ENCODE measurements at regions not wholly inside any gene's neighbourhood (a gene's known extent, or its start where the extent isn't known, plus 50 kb on each side); places are given as distances from the start of the nearest gene placed in this dataset.
"Not testable (repeated sequence)": the region's sequence is repeated elsewhere in the genome, so short reads cannot be mapped to it uniquely, and the experiment has no call there.

DNA sequence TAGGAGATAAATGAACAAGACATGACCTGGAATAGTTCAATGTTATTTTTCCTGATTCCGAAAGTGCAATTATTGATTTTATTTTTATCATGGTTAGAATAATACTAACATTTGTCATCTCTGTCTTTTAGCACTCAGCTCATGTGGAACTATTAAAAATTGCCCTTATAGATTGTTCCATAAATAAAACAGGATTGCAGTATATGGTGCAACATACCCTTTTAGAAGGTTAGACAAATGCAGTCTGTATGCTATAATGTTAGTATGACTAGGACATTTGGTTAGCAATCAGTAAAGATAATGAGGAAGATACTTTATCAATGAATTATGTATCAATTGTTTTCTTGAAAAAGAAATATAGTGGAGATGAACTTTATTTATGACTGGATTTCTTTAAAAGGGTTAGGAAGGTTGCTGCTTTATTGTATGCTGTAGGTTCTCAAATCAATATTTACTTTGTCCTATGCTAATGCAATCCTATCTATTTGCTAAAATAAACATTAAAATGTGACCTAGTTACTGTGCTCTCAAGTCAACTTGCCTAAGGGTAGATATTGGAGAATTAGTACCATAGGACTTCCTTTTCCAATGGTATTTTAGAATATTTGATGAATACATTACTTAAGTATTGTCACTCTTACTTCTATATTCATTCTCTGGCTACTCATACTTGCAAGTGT is 348.9 kb upstream of the ISL1 start:
- no peak for DNase-seq

DNA sequence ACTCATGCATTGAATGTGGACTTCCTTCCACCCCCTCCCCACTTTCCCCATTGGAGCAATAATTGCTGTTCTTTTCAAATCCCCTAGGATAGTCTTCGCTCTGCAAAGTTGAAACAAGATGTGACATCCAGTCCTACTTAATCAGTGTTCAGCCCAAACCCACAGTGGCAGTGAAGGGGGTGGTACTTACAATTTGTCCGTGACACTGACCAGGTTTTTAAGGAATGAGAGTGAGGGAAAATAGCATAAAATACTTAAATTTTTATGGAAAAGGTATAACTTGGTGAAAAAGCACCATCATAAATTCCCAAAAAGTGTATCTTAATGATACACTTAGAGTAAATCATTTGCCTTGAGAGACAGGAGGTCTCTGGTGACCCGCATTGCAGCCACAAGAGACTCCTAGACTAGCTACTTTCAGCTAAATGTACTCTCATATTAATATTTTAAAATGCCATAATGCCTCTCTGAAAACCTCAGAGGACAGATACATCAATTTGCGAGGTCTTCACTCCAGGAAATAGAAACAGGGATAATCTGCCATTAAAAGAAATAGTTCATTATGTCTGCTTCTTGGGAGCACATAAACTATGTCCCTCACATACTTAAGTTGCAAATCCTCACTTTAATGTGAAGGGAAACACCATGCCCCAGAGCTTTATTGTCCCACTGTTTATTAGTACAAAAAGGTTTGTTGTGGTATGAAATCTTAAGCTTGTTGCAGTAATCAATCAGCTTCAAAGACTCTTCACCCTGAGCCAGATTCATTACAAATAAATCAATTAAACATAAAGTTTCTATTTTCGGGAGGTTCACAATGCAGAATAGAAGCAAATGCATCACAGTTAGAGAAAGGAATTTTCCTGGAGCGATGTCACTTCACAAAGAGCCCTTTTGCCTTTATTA is 343.6 kb upstream of the ISL1 start:
- DNase-seq, result no peak

DNA sequence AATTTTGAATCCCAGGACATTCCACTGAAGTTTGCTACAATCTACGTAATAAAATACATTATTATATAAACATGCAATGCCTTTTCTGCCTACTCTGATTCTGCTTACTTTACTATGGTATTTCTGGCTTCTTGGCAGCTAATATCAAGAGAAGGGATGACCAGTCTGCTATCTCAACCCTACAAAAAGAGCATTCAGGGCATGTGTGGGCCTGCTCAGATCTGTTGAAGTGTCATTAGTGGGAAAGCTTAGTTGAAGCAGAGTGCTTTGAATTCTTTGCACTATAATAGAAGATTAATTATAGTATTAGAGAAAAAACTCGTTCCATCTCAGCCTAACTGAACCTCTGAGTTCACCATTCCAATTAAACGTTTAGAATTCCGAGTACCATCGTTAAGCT is 339.5 kb upstream of the ISL1 start:
- DNase-seq, result no peak

DNA sequence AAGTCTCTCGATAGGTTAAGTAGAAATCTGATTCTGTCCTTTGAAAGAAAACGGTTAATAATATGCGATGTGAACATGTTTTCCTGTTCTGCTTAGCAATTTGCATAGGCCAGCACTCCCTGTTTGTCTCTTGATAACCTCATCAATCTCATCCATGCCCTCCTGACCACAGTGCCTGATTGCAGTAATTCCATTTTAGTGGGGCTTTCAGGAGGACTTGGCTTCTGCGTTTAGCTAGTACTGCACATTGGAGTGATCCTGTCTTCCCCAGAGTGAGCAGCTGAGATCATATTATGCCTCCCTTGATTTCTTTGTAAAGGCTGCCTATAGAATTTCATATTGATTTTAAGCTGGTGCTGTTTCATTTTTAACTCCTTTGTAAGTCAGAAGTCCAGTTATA is 335.9 kb upstream of the ISL1 start:
- DNase-seq, result no peak

DNA sequence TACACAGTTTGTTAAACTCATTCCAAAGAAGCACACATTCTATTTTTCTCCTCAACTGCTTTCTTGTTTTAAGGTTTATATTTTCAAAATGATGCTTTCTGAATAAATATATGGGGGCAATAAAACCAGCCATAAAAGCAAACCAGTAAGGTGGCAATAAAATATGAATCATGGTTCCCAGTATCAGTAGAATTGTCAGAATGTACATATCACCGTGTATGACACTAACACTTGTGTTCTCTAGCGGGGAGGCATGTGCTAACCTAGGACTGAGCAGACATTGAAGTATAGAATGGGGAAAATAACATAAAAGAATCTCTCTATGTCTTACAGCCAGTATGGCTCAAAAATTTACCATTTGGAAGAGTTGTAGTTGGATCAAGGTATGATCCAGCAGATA is 329.9 kb upstream of the ISL1 start:
- DNase-seq, result no peak

DNA sequence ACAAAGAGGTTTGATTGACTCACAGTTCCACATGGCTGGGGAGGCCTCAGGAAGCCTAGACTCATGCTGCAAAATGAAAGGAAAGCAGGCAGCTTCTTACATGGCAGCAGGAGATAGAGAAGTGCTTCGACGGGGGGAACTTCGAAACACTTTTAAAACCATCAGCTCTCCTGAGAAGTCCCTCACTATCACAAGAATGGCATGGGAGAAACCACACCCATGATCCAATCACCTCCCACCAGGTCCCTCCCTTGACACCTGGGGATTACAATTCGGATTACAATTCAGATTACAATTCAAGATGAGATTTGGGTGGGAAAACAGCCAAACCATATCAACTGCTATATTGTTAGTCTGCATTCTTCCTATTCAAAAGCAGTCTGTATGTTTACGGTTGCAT is 322.3 kb upstream of the ISL1 start:
- DNase-seq, result no peak

DNA sequence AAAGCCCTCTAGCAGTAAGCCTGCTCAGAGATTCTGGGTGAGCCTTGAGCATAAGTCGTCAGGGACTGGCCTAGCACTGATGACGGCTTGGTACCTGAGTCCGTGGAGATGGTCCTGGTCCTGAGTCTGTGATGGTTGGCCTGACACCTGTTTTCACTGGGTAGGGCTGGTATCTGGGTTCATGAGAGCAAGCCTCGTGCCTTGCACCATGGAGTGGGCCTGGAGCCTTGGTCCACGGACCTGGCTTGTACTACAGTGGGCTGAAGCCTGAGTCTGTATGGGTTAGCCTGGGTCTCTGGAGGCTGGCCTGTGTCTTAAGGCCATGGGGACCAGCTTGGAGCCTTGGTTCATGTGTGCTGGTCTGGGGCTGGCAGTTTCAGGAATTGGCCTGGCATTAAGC is 310.3 kb upstream of the ISL1 start:
- DNase-seq, result no peak

DNA sequence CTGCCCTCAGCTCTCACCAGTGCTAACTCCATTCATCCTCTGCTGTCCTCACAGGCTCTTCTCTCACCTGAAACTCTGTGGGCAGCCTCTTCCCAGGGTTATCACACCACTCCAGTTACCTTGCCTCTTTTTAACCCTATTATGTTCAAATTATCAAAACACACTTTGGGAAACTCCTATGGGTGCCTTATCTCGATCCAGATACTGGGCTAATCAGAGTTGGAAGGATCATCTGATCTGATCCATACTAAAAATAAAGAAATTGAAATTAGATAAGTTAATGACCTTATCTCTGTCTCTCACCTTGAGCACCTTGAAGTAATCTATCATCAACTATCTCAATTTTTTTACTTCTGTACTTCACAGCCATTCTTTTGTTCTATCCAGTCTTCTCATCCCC is 300.5 kb upstream of the ISL1 start:
- no peak for DNase-seq

DNA sequence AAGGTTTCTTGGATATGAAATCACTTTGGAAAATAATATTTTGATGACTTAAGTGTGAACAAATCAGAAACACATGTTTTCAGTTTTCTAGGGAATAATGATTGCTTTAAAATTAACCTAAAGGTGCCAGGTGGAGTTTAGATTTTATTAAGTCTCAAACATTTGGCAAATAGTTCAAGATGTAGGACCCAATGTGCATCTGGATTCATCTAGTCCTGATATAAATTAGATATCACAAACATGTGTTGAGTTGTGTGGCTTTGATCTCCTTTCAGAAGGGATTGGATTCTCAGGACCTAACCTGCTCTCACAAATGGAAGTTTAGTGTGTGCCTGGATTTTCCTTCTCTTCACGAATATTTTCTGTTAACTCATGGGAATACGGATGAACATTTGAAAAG is 291.4 kb upstream of the ISL1 start:
- DNase-seq, result no peak

DNA sequence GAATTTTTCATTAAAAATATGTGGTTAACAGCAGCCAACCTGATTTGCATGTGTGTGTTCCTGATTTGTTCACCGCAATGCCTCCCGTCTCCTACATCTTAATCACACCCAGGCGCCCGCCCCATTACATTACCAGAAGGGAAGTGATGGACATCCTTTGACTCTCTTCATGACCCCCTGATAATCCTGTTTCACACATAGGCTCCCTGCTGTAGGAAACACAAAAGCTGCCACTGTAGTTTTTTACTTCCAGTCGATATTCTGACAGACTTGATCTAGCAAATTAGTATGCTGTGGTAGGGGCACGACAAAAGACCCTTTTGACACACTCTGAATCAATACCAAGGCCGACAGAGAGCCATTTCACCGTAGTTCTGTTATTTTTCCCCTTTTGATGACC is 287.8 kb upstream of the ISL1 start:
- DNase-seq, result no peak

DNA sequence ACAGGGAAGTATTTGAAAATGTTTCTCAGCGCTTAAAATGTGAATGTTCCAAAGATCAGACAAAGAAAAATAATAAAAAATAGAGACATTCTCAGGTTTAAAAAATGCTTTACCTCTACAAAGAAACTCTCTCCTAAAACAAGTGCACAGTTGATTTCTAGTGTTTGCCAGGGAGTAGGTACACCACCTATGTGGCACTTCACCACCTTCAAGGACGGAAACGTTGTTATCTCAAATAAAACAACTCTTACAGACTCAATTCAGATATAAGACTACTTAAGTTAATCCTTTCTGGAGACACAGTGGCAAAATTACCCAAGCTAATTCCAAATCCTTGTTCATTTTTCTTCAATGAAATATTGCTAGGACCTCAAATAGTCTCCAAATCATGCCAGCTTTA is 286.4 kb upstream of the ISL1 start:
- no peak for DNase-seq

DNA sequence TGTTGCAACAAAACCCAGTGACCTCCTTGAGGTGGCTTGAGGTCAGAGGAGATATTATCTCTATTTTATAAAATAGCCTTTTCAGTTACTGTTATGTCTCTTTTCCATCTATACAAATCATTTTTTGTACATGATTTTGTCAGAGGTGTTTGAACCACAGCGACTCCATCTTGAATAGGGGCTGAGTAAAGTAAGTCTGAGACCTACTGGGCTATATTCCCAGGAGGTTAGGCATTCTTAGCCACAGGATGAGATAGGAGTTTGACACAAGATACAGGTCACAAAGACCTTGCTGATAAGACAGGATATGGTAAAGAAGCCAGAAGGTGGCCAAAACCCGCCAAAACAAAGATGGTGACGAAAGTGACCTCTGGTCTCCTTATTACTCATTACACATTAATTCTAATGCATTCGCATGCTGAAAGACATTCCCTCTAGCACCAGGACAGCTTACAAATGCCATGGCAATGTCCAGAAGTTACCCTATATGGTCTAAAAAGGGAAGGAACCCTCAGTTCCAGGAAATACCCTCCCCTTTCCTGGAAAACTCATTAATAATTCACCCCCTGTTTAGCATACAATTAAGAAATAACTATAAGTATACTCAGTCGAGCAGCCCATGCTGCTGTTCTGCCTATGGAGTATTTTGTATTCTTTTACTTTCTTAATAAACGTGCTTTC is 283.9 kb upstream of the ISL1 start:
- no peak for DNase-seq

DNA sequence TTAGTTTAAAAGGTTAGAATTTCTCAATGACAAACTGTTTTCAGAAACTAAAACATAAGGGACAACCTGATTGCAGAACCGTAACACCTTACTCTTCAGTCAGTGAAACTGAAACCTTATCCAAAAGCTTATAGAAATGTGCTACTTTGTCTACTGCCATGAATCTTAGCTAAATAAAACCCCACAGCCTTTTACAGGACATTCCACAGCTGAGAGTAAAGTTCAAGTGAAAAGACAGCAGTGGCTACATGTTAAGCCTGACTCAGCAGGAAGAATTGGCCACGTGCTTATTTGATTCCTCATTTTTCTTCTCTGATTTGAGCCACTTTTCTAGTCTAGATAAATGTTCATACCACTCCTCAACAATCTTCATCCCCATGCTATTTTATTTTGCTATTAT is 278.7 kb upstream of the ISL1 start:
- no peak for DNase-seq

DNA sequence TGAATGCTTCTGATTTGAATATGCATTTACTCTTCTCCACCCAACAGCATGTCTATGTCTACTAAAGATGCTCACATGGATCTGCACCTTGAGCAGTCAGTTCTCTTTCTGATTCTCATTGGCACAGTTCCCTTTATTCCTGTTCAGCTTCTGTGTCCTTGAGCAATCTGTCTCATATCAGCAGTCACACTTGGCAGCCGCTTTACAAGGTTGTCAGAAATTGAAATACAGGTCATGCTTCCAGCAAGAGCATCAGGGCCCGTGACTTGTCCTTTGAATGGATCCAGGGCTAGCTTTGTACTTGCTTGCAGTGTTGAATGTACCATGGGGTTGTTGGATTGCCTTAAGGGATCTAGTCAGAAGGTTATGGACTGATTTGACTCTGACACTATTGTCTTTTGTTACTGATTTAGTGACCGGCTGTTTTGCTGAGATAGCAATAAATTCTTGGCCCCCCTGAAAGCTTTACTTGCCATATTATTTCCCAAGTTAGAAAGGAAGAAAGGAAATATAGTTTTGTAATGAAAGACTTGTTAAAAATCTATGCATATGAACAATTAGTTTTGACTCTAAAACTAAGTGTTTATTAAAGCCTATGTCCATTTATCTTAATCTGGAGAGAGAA is 273.4 kb upstream of the ISL1 start:
- DNase-seq, result no peak

DNA sequence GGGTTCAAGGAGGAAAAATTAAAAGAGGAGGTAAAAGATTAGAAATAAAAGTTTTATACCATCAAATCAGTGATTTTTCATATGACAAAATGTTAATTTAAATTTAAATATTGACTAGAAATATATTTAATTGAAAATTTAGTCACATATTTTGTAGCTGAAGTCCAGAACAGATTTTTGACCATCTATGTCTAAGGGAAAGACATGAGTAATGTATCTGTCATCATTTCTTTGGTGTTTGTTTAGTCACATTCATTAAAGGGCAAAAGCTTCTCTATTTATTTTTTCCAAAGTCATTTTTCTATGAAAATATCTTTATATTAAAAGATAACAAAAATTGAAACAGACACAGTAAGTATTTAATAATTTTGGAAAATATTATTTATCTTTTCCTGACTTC is 252.0 kb upstream of the ISL1 start:
- no peak for DNase-seq

DNA sequence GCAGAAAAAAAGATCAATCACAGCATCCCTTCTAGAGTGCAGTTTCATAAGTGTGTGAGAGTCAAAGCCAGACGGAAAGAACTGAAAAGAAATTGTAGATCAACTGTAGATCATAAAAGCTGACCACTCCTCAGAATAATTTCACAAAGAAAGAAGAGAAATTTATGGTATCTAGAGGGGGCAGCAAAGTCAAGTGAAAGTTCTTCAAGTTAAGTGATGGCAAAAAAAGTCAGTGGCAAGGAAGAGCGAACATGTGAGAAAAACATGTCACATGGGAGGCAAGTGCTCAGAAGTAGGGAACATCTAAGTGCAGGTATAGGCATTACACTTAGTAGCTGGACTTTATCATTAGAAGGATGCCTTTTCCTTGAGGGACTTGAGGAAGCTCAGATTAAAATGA is 245.1 kb upstream of the ISL1 start:
- no peak for DNase-seq

DNA sequence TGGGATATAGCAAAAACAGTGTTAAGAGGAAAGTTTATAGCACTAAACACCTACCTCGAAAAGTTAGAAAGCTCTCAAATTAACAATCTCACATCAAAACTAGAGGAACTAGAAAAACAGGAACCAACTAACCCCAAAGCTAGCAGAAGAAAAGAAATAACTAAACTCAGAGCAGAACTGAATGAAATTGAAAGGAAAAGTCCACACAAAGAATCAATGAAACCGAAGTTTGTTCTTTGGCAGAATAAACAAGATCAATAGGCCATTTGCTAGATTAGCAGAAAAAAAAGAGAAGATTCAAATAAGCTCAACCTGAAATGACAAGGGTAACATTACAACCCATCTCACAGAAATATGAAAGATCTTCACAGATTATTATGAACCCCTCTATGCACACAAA is 234.8 kb upstream of the ISL1 start:
- no peak for DNase-seq

DNA sequence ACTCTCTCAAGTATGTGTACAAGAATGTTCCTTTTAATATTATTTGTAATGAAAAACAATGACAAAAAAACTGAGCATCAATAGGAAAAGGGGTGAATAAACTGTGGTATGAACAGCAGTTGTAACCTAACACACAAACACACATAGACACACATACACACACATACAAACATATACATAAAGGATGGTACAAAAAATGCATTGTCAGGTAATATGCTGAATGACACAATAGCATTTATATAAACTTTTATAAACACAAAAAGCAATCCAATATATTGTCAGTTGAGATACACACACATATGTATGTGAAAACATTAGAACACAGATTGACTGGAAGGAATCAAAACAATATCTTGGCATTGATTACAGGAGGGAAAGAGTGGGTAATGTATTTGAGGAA is 227.0 kb upstream of the ISL1 start:
- DNase-seq, result no peak

DNA sequence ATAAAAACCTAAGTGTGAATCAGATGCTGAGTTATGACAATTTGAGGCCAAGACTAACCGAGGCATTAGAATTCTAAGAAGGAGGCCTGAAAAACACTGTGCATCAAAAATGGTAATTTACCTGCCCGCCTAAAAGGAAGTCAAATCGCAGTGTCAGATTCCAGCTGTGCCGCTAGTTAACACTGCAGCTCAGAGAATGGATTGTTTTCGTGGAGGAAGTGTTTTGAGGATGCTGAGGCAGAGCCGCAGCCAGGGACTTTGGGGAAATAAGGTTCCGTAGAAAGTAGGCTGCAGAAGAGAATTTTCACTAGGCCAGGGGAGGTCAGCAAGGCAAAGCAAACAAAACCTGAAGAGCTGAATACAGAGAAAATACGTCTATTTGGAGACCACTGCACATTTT is 226.4 kb upstream of the ISL1 start:
- no peak for DNase-seq

DNA sequence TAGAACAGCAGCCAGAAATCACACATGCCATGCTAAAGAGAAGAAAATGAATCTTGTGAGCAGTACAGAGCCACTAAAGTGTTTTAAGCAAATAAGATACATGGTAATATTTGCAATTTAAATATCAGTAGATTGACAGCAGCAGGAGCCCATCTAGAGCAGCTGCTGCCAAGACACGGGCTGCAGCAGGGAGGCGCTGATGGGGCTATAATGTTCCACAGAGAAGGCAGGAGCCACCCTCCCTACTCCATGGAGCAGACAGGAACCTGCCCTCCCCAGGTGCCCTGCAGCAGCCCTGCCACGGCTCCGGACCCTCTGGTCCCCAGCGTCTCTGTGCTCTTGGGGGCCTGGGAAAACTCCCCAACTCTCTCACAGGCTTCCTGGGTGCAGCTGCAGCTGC is 224.1 kb upstream of the ISL1 start:
- peak; percentile 52 for DNase-seq

DNA sequence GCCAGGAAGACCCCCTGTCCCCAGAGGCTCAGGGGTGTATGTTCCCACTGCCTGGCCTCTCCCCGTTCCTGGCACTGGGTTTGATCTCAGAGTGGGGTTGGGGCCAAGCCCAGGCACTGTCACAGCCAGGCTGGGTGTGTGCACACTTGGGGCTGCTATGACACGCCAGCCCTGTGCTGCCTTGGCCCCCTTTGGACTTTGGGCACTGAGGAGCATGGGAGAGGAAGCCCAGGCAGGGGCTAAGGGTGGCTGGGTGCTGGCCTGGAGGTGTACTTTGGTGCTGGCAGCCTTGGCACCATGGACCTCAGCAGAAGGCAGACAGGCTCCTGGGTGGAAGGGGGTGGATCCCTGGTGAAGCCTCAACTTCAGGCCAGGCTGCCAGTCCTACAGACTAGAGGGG is 223.6 kb upstream of the ISL1 start:
- DNase-seq, result no peak

DNA sequence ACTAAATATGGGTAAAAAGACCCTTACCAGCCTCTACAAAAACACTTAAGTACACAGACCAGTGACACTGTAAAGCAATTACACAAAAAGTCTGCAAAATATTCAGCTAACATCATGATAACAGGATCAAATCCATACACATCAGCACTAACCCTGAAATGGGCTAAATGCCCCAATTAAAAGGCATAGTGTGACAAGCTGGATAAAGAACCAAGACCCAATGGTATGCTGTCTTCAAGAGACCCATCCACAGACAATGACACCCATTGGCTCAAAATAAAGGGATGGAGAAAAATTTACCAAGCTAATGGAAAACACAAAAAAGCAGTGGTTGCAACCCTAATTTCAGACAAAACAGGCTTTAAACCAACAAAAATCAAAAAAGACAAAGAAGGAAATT is 221.0 kb upstream of the ISL1 start:
- no peak for DNase-seq

DNA sequence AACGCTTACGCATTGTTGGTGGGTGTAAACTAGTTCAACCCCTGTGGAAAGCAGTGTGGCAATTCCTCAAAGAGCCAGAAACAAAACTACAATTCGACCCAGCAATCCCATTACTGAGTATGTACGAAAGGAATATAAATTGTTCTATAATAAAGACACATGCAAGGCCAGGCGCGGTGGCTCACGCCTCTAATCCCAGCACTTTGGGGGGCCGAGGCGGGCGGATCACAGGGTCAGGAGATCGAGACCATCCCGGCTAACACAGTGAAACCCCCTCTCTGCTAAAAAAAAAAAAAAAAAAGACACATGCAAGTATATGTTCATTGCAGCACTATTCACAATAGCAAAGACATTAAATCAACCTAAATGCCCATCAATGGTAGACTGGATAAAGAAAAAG is 217.6 kb upstream of the ISL1 start:
- not testable (repeated sequence) for DNase-seq

All from NCI-H1048 (cell line).